ENCODE measurements at regions not wholly inside any gene's neighbourhood (a gene's known extent, or its start where the extent isn't known, plus 50 kb on each side); places are given as distances from the start of the nearest gene placed in this dataset.

- Histone ChIP-seq H3K79me2 (replicated peaks; ENCODE audit: insufficient read depth) (no peaks in the 10 kb centered on the region), H2AFZ (no peak overlapping the region), H3K4me1 (ENCODE audit: insufficient read depth) (no peaks in the 10 kb centered on the region), H4K20me1 (replicated peaks; ENCODE audit: insufficient read depth) (no peaks in the 10 kb centered on the region), H3K27ac (ENCODE audit: low read depth) (no peak overlapping the region), H3K4me3 (no peak overlapping the region), H3K9me2 (ENCODE audit: insufficient read depth) (no peaks in the 10 kb centered on the region), H3K27me3 (ENCODE audit: insufficient read depth) (no peaks in the 10 kb centered on the region), H3F3A (replicated peaks; ENCODE audit: low read depth) (no peaks in the 10 kb centered on the region), H3K36me3 (ENCODE audit: insufficient read depth) (no peaks in the 10 kb centered on the region), H3K4me2 (no peak overlapping the region)
- Mint-ChIP-seq H3K36me3 (ENCODE audit: low read depth) (peaks cover 4% of the 10 kb centered on the region; the same call in 2 of the 3 replicates), H3K4me1 (no peaks in the 10 kb centered on the region; the same call in 1 of the 3 replicates), H3K4me3 (no peak overlapping the region), H3K27ac (no peak overlapping the region), H3K27me3 (ENCODE audit: insufficient read depth, low read depth, poor library complexity) (no peaks in the 10 kb centered on the region), H3K9me3 (peaks cover 8% of the 10 kb centered on the region; the same call in 2 of the 3 replicates)
- no peak for DNase-seq (ENCODE audit: low spot score)
- no peak for ATAC-seq
- TF ChIP-seq REST (IDR thresholded peaks at IDR 0.05; ENCODE audit: unreplicated experiment), result no peak
These were observed 315.5 kb upstream of the FLRT2 start for GRCh38 chr14:85214471-85214870.

GRCh38 chr14:85217412-85217811, 312.5 kb upstream of the FLRT2 start:
- no peak for TF ChIP-seq STAT1 (IDR thresholded peaks at IDR 0.05; ENCODE audit: unreplicated experiment)
- TF ChIP-seq ZNF331 (CRISPR knock-in tag; IDR thresholded peaks at IDR 0.05; ENCODE audit: low read depth), result no peak
- no peak for TF ChIP-seq CTCF (conservative IDR thresholded peaks at IDR 0.05; ENCODE audit: low read depth in 2 of 2)
- Mint-ChIP-seq H3K9me3 (peaks cover 5% of the 10 kb centered on the region; the same call in 2 of the 3 replicates), H3K27ac (no peak overlapping the region), H3K4me3 (no peak overlapping the region), H3K36me3 (ENCODE audit: low read depth) (peaks cover 4% of the 10 kb centered on the region; the same call in 2 of the 3 replicates), H3K4me1 (peaks cover 8% of the 10 kb centered on the region), H3K27me3 (ENCODE audit: insufficient read depth, low read depth, poor library complexity) (no peaks in the 10 kb centered on the region)
- Histone ChIP-seq H3K27ac (ENCODE audit: low read depth) (no peak overlapping the region), H3K4me2 (no peak overlapping the region), H3K9me2 (ENCODE audit: insufficient read depth) (no peaks in the 10 kb centered on the region), H4K20me1 (replicated peaks; ENCODE audit: insufficient read depth) (no peaks in the 10 kb centered on the region), H3K79me2 (replicated peaks; ENCODE audit: insufficient read depth) (no peaks in the 10 kb centered on the region), H2AFZ (no peak overlapping the region; the same call in 1 of the 2 replicates), H3K4me1 (ENCODE audit: insufficient read depth) (peaks cover 11% of the 10 kb centered on the region), H3K36me3 (ENCODE audit: insufficient read depth) (no peaks in the 10 kb centered on the region), H3K27me3 (ENCODE audit: insufficient read depth) (no peaks in the 10 kb centered on the region), H3K4me3 (no peak overlapping the region), H3F3A (replicated peaks; ENCODE audit: low read depth) (no peaks in the 10 kb centered on the region)
- ATAC-seq (no peak), DNase-seq (ENCODE audit: low spot score) (no peak)

GRCh38 chr14:85218982-85219381, 311.0 kb upstream of the FLRT2 start:
- Histone ChIP-seq H3K4me1 (ENCODE audit: insufficient read depth) (peaks cover 27% of the 10 kb centered on the region), H3K79me2 (replicated peaks; ENCODE audit: insufficient read depth) (no peaks in the 10 kb centered on the region), H2AFZ (no peak overlapping the region), H3K9me2 (ENCODE audit: insufficient read depth) (no peaks in the 10 kb centered on the region), H4K20me1 (replicated peaks; ENCODE audit: insufficient read depth) (no peaks in the 10 kb centered on the region), H3K4me3 (no peak overlapping the region), H3K27ac (ENCODE audit: low read depth) (no peak overlapping the region), H3K4me2 (no peak overlapping the region), H3F3A (replicated peaks; ENCODE audit: low read depth) (no peaks in the 10 kb centered on the region), H3K36me3 (ENCODE audit: insufficient read depth) (no peaks in the 10 kb centered on the region), H3K27me3 (ENCODE audit: insufficient read depth) (no peaks in the 10 kb centered on the region)
- no peak for DNase-seq (ENCODE audit: low spot score)
- H3K4me3 Mint-ChIP-seq, result no peak overlapping the region
- no peak for ATAC-seq
- peaks cover 23% of the 10 kb centered on the region for H3K4me1 Mint-ChIP-seq
- TF ChIP-seq JUNB (IDR thresholded peaks at IDR 0.05; ENCODE audit: unreplicated experiment), result no peak
- H3K9me3 Mint-ChIP-seq, result no peaks in the 10 kb centered on the region; the same call in 2 of the 3 replicates
- H3K27ac Mint-ChIP-seq, result no peak overlapping the region
- H3K27me3 Mint-ChIP-seq (ENCODE audit: insufficient read depth, low read depth, poor library complexity), result no peaks in the 10 kb centered on the region
- no peaks in the 10 kb centered on the region for H3K36me3 Mint-ChIP-seq (ENCODE audit: low read depth)

All from GM23338 (cell line).